Prostate gland (tissue), 2 donors: ENCODE measurements at regions not wholly inside any gene's neighbourhood (a gene's known extent, or its start where the extent isn't known, plus 50 kb on each side); places are given as distances from the start of the nearest gene placed in this dataset.

Experiments used
- POLR2A ChIP-seq: fragments of 450-650 bp; IDR thresholded peaks from one replicate; pipeline ENCODE4 v1.6.1; 2016; ENCODE audit warnings: antibody characterized with exemption, mild to moderate bottlenecking
- TF ChIP-seq, protein P1 (sequence below), 4 experiments: fragments of 200-600 bp in 2 of 4; fragments of 450-650 bp in 2 of 4; sonication (generic) in 2 of 4; IDR thresholded peaks; 1 replicate in 3 of 4; 2 replicates in 1 of 4; pipeline ENCODE4 v1.5.1; 2016 to 2019; ENCODE audit warnings: antibody characterized with exemption in 4 of 4, mild to moderate bottlenecking in 2 of 4, moderate library complexity in 2 of 4

DNA sequence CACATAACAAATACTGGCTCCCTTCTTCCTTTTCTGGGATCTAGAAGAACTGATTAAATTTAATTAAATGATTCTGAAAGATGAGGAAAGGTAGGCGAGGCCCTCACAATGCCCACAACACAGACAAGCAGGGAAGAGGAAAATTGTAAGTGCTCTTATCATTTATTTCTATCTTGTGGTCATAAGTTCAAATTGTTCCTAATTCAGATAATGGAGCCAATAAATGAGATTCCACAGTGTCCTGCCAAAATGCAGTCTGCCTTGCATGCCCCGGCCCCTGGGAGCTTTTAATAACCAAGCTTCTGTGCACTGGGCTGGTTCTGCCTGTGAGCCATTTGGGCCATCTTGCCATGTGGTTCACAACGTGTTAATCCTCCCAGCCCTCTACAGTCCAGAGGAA, 97.0 kb downstream of the CMC2 start:
- TF ChIP-seq, protein P1, sequence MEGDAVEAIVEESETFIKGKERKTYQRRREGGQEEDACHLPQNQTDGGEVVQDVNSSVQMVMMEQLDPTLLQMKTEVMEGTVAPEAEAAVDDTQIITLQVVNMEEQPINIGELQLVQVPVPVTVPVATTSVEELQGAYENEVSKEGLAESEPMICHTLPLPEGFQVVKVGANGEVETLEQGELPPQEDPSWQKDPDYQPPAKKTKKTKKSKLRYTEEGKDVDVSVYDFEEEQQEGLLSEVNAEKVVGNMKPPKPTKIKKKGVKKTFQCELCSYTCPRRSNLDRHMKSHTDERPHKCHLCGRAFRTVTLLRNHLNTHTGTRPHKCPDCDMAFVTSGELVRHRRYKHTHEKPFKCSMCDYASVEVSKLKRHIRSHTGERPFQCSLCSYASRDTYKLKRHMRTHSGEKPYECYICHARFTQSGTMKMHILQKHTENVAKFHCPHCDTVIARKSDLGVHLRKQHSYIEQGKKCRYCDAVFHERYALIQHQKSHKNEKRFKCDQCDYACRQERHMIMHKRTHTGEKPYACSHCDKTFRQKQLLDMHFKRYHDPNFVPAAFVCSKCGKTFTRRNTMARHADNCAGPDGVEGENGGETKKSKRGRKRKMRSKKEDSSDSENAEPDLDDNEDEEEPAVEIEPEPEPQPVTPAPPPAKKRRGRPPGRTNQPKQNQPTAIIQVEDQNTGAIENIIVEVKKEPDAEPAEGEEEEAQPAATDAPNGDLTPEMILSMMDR (IDR thresholded peaks at IDR 0.05) = no peak
- TF ChIP-seq POLR2A = no peak
